ENCODE measurements at regions not wholly inside any gene's neighbourhood (a gene's known extent, or its start where the extent isn't known, plus 50 kb on each side); places are given as distances from the start of the nearest gene placed in this dataset.
A peak's percentile ranks its signal among the peaks of the same experiment; 100 is the strongest.

- DNase-seq (ENCODE audit: low spot score): no peak
Measured at GRCh38 chr10:24120646-24121045, 88.3 kb upstream of the KIAA1217 start.

DNA sequence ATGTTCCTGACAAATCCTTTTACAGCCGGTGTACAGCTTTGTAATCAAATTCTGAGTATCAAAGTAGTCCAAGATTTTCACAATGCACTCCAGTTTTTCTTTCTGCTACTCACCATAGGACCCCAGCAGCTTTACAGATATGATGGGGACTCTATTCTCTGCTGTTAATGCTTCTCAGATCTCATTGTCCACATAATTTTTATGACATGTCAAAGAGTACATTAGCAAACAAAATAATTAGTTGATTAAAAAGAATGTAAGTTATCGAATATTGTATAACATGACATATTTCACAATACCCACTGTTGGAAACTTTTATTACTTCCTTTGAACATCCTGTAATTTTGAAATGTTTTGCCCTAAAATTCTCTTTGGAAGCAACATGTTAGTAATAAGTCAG, 81.4 kb upstream of the KIAA1217 start:
- no peak for DNase-seq (ENCODE audit: low spot score)

DNA sequence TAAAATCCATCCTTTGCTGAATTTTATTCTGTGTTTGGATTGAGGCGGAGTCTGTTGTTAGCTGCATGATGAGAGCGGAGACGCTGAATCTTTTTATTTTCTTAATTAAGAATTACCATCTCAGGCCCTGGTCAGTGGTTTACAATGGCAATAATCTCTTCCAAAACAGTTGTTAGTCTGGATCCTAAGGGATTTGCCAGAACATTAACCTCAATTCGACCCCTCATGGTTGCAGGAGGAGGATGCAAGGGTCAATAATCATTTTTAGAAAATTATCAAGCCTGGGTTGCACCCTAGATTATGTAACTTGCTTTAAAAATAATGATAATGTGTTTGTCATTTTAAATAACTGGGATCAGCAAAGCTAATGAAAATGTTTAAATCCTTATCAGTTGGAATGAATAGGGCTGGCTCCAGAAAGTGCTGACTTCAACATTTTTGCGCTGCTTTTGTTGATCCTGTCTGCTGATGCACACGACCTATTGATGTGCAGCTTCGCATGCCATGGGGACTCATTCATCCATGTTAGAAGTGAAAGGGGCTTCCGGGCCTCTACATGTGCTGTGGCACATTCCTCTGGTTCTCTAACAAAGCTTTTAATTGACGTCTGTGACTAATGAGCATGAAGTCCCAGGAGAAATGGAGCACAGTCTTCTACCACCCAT, 80.7 kb upstream of the KIAA1217 start:
- DNase-seq (ENCODE audit: low spot score): peak; percentile 61

DNA sequence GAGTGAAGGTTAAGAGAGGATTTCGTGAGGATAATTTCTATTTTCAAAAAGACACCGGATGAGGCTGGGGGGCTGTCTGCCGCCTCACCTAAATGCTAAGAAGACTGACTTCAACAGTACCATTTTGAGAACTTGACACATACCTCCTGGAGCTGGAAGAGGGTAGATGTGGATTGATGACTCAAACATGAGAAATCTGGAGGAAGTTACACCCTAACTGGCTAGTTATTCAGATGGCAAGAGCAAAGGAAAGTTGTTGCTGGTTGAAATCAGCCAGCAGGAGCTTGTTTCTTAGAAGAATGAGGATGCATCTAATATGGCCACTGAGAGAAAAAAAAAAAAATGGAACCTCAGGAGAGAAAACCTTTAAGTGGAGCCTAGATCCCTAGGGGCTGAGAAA, 76.2 kb upstream of the KIAA1217 start:
- DNase-seq (ENCODE audit: low spot score): no peak

- DNase-seq (ENCODE audit: low spot score): no peak
Measured at GRCh38 chr10:24133835-24134234, 75.1 kb upstream of the KIAA1217 start.

DNA sequence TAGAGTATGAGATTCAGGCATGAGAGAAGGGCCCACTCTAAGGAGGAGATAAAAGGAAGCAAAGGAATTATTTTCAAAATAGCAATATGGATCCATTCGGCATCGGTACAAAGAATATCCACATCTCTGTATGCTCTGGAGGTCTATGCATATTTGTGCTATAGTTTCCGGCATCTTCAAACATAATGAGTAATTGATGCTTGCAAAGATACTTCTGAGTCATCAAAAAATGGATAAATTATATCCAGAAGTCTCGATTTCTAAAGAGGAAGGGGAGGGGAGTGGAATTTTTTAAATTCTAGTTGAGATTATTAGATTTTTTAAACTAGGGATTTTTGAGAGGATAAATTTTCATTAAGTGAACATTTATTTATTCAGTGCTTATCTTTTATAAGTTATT, 72.9 kb upstream of the KIAA1217 start:
- no peak for DNase-seq (ENCODE audit: low spot score)

DNA sequence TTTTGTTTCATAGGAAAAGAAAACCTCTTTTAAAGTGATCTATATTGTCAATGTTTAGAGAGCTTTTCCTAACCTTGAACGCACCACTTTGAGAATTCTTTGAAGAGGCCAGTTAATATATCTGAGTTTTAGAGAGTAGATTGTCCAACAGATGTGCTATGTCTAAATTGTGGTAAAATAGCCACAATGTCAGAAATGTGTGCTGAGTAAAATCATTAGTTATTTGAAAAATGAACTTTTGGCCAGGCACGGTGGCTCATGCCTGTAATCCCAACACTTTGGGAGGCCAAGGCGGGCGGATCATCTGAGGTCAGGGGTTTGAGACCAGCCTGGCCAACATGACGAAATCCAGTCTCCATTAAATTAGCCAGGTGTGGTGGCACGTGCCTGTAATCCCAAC, 61.6 kb upstream of the KIAA1217 start:
- DNase-seq (ENCODE audit: low spot score): no peak

GRCh38 chr10:24149640-24150039, 59.3 kb upstream of the KIAA1217 start:
- DNase-seq (ENCODE audit: low spot score): no peak

- no peak for DNase-seq (ENCODE audit: low spot score)
Measured at GRCh38 chr10:24150853-24151252, 58.1 kb upstream of the KIAA1217 start.

DNA sequence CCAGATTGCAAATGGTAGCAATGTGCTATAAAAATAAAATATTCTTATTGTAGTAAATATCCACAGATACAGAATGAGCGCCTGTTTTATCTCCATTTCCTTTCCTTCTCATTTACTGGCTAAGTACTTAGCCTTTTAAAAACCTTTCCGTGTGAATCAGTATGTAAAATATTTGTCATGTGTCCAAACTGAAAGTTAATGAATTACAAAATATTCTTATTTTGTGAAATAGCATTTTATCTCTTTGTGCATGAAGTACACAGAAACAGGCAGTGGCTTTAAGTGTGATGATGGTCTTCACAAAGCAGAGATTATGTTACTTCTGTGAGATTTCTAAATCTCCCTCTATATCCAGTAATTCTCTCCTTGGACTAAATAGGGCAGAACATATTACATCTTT, 56.7 kb upstream of the KIAA1217 start:
- no peak for DNase-seq (ENCODE audit: low spot score)

DNA sequence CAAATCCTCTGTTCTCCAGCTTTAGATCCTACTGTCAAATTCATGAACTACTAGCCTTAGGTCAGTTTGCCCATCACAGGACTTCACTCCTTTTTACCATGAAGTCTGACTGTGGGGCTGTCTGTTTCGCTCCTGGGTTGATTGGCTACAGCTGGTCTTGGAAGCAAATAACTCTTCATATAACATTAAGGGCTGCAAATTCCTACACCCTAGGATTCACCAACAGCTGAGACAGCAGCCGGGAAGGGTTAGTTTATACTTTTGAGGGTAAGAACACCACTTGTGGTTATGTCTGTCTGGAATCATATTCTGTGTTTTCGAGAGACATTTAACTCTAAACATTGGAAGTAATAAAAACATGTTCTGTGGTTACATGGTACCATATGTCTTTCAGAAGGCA, 55.9 kb upstream of the KIAA1217 start:
- DNase-seq (ENCODE audit: low spot score): no peak

GRCh38 chr10:24153537-24153936, 55.4 kb upstream of the KIAA1217 start:
- DNase-seq (ENCODE audit: low spot score): no peak

DNA sequence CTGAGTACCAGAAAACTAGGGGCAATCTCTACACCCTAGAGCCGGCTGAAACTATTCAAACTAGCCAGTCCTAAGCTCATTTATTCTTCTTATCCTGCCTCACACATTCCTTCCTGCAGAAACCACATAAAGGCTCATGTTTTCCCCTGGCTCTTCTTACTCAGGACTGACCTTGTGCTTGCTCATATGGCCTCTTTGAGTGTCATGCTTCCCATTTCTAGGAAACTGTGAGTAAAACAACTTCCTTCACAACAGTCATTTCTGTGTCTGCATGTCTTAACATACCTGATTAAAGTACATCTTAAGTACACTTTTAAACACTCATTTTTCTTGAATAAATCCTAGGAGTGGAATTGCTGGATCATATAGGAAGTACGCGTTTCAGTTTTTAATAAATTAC, 52.3 kb upstream of the KIAA1217 start:
- no peak for DNase-seq (ENCODE audit: low spot score)

- DNase-seq (ENCODE audit: low spot score): no peak
Measured at GRCh38 chr10:24157567-24157966, 51.4 kb upstream of the KIAA1217 start.
